Neural cell (in vitro differentiated cells): ENCODE measurements at regions not wholly inside any gene's neighbourhood (a gene's known extent, or its start where the extent isn't known, plus 50 kb on each side); places are given as distances from the start of the nearest gene placed in this dataset.
A peak's percentile ranks its signal among the peaks of the same experiment; 100 is the strongest.
"Not testable (repeated sequence)": the region's sequence is repeated elsewhere in the genome, so short reads cannot be mapped to it uniquely, and the experiment has no call there.

Experiments
- H2AFZ ChIP-seq: fragments of 200-600, 300-800 bp; sonication (generic), shearing (Covaris generic); 2 replicates; pipeline ENCODE4 v1.6.0; 2014; ENCODE audit warnings: low read depth, mild to moderate bottlenecking, antibody characterized with exemption, low read length, moderate library complexity
- H3F3A ChIP-seq: fragments of 200-600 bp; shearing (Covaris generic); 2 replicates; pipeline ENCODE4 v1.6.1; 2016; ENCODE audit warnings: mild to moderate bottlenecking, moderate library complexity, mixed read lengths, antibody characterized with exemption, low read length; ENCODE audit not compliant: insufficient read depth, poor library complexity, severe bottlenecking
- H3K27ac ChIP-seq: fragments of 200-600, 300-800 bp; sonication (generic), shearing (Covaris generic); 2 replicates; pipeline ENCODE4 v1.5.1; 2014; ENCODE audit warnings: mild to moderate bottlenecking, low read length, moderate library complexity
- H3K27me3 ChIP-seq: fragments of 300-800, 200-600 bp; sonication (generic), shearing (Covaris generic); 2 replicates; pipeline ENCODE4 v1.6.0; 2014; ENCODE audit warnings: mild to moderate bottlenecking, low read depth, low read length, moderate library complexity; ENCODE audit not compliant: insufficient read depth
- H3K36me3 ChIP-seq: fragments of 300-800, 200-600 bp; sonication (generic), shearing (Covaris generic); 2 replicates; pipeline ENCODE4 v1.5.1; 2014; ENCODE audit warnings: mild to moderate bottlenecking, antibody characterized with exemption, low read length, moderate library complexity; ENCODE audit not compliant: insufficient read depth
- H3K4me2 ChIP-seq: fragments of 300-800, 200-600 bp; sonication (generic), shearing (Covaris generic); 2 replicates; pipeline ENCODE4 v1.6.0; 2014; ENCODE audit warnings: mild to moderate bottlenecking, low read length
- H3K4me3 ChIP-seq: fragments of 300-800, 200-600 bp; sonication (generic), shearing (Covaris generic); 2 replicates; pipeline ENCODE4 v1.5.1; 2014; ENCODE audit warnings: mild to moderate bottlenecking, low read length, moderate library complexity
- H3K79me2 ChIP-seq: fragments of 200-600 bp; shearing (Covaris generic); replicated peaks from 2 replicates; pipeline ENCODE4 v1.6.0; 2014; ENCODE audit warnings: mild to moderate bottlenecking, low read length, moderate library complexity; ENCODE audit not compliant: insufficient read depth
- H3K9ac ChIP-seq: fragments of 300-800, 200-600 bp; sonication (generic), shearing (Covaris generic); 2 replicates; pipeline ENCODE4 v1.6.1; 2016; ENCODE audit warnings: mild to moderate bottlenecking, low read length, mixed read lengths
- H3K9me2 ChIP-seq: fragments of 200-600 bp; shearing (Covaris generic); 2 replicates; pipeline ENCODE4 v1.6.1; 2016; ENCODE audit warnings: mild to moderate bottlenecking, low read length, mixed read lengths; ENCODE audit not compliant: insufficient read depth
- H3K9me3 ChIP-seq: fragments of 200-600, 300-800 bp; sonication (generic), shearing (Covaris generic); 2 replicates; pipeline ENCODE4 v1.6.1; 2016; ENCODE audit warnings: mild to moderate bottlenecking, mixed run types, low read length, moderate library complexity, mixed read lengths
- H4K20me1 ChIP-seq: fragments of 200-600 bp; shearing (Covaris generic); 2 replicates; pipeline ENCODE4 v1.6.1; 2016; ENCODE audit warnings: mild to moderate bottlenecking, mixed run types; ENCODE audit not compliant: insufficient read depth
- CTCF ChIP-seq: fragments of 450-650 bp; IDR thresholded peaks from 2 replicates; pipeline ENCODE4 v1.5.1; 2014; ENCODE audit warnings: antibody characterized with exemption, mild to moderate bottlenecking, moderate library complexity; ENCODE audit not compliant: poor library complexity, severe bottlenecking
- EP300 ChIP-seq: fragments of 450-650 bp; conservative IDR thresholded peaks from 2 replicates; pipeline ENCODE4 v1.6.1; 2014; ENCODE audit warnings: antibody characterized with exemption, mild to moderate bottlenecking, moderate library complexity; ENCODE audit not compliant: poor library complexity, severe bottlenecking
- EZH2 ChIP-seq: fragments of 200-600, 300-800 bp; shearing (Covaris generic), sonication (generic); IDR thresholded peaks from 2 replicates; pipeline ENCODE4 v1.6.1; 2014; ENCODE audit warnings: antibody characterized with exemption, low read length, borderline replicate concordance, mild to moderate bottlenecking; ENCODE audit not compliant: insufficient read depth, poor library complexity, severe bottlenecking
- MXI1 ChIP-seq: fragments of 450-650 bp; conservative IDR thresholded peaks from 2 replicates; pipeline ENCODE4 v1.6.1; 2014; ENCODE audit warnings: antibody characterized with exemption, mild to moderate bottlenecking; ENCODE audit not compliant: poor library complexity, severe bottlenecking
- POLR2AphosphoS5 ChIP-seq: IDR thresholded peaks from 2 replicates; pipeline ENCODE4 v1.6.1; 2012
- RAD21 ChIP-seq: fragments of 450-650 bp; conservative IDR thresholded peaks from 2 replicates; pipeline ENCODE4 v1.6.1; 2014; ENCODE audit warnings: antibody characterized with exemption, mild to moderate bottlenecking, moderate library complexity
- REST ChIP-seq: IDR thresholded peaks from 2 replicates; pipeline ENCODE4 v1.6.1; 2012; ENCODE audit warnings: borderline replicate concordance
- SMC3 ChIP-seq: fragments of 450-650 bp; conservative IDR thresholded peaks from 2 replicates; pipeline ENCODE4 v1.6.1; 2014; ENCODE audit warnings: antibody characterized with exemption, mild to moderate bottlenecking, moderate library complexity; ENCODE audit not compliant: poor library complexity
- TAF1 ChIP-seq: IDR thresholded peaks from 2 replicates; pipeline ENCODE4 v1.6.1; 2012; ENCODE audit warnings: low read depth

DNA sequence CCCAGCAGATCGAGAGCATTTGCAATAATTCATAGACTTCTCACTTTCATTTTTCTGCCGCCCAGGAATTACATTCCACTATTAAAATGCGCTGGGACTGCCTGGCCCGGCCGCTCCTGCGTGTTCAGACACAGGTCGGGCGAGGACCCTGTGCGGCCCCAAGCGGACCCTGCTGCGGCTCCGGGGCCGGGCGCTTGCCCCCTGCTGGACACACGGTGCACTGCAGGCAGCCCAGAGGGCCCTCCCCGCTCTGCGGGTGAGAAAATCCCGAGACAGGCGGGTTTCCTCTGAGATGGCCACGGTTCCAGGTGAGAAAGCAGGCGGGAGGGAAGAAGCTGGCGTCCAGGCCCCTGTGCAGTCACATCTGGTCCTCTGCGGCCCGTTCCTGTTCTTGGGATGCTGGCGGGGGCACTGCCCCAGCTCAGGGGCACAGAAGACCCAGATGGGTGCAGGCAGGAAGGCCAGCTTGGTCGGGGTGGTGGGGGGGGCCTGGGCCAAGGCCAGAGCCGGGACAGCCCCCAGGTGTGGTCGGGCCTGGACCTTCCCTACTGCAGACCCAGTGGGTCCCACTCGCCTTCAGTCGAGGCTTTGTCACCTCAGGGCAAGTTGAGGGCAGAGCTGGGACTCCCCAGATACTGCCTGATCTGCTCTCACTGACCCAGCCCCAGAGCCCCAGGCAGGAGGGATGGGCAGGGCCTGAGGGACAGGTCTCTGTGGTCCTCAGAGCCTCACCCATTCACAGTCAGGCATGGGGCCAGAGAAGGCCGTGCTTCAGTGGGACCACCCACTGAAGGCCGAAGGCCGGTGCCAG, 135.1 kb downstream of the FAM53A start:
- H3K27ac ChIP-seq, H3K9me3 ChIP-seq, H3K9me2 ChIP-seq, H3K79me2 ChIP-seq, H3K4me3 ChIP-seq, H3K9ac ChIP-seq, H2AFZ ChIP-seq, H4K20me1 ChIP-seq, H3K36me3 ChIP-seq, H3K27me3 ChIP-seq, H3K4me2 ChIP-seq, H3F3A ChIP-seq: not testable (repeated sequence)
- TF ChIP-seq CTCF = peak; percentile 74
- TF ChIP-seq SMC3 = peak; percentile 54

DNA sequence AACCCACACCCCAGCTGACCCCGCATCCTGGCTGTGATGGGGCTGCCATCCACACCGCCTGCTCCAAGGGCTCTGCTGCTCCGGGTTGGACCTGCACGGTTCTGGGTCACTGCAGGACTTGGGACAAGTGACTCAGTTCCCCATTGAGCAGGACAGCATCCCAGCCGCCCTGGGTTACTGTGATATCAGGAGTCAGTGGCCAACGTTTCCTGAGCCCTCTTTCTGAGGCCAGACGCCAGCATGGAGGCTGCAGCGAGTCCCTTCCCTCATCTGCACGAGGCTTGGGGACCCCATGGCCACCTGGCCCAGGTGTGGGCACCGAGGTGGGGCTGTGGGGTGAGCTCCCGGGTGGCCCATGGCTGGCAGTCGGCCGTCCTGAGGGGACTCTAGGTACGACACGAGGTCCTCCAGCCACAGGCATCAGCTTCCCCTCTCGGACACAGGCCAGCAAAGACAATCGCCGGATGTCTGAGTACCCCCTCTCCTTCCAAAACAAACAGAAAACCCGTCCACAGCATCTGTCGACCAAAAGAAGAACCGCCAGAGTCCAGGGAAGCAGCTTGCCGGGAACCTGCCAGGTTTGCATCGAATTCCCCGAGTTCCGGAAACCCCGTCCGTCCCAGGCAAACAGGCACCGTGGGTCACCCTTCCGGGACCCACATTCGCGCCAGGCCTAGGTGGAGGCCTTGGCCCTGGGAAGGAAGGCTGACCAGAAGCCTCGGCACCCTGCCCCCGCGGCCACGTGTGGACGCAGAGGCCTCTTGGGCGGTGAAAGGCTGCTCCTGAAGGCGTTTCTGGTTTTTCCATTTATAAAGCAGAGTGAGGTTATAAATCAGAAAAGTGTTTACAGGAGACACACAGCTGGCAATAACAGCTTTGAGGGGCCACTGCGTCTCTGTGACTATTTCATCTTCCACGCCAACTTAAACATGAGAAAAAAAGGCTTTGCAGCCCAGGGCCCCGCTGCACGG, 136.0 kb downstream of the FAM53A start:
- Histone ChIP-seq H3F3A (no peaks in the 10 kb centered on the region), H3K36me3 (no peaks in the 10 kb centered on the region), H3K79me2 (no peaks in the 10 kb centered on the region), H2AFZ (no peak overlapping the region), H3K9me2 (no peaks in the 10 kb centered on the region), H3K27ac (no peak overlapping the region), H3K27me3 (no peaks in the 10 kb centered on the region), H3K9ac (no peak overlapping the region), H3K9me3 (no peaks in the 10 kb centered on the region), H4K20me1 (no peaks in the 10 kb centered on the region), H3K4me3 (no peak overlapping the region), H3K4me2 (no peak overlapping the region)
- TF ChIP-seq CTCF = no peak
- no peak for TF ChIP-seq RAD21
- no peak for TF ChIP-seq EZH2
- TF ChIP-seq POLR2AphosphoS5 = no peak
- no peak for TF ChIP-seq REST
- no peak for TF ChIP-seq SMC3
- no peak for TF ChIP-seq MXI1
- no peak for TF ChIP-seq TAF1
- TF ChIP-seq EP300 = no peak
